SW480 (cell line): ENCODE measurements at regions not wholly inside any gene's neighbourhood (a gene's known extent, or its start where the extent isn't known, plus 50 kb on each side); places are given as distances from the start of the nearest gene placed in this dataset.
"Not testable (repeated sequence)": the region's sequence is repeated elsewhere in the genome, so short reads cannot be mapped to it uniquely, and the experiment has no call there.

Experiments used
- DNase-seq: peaks from one replicate; pipeline ENCODE4 v3.0.0-alpha.2; 2016; ENCODE audit warnings: low spot score

GRCh38 chr13:67932991-67933390 is 702.9 kb upstream of the PCDH9 start:
- DNase-seq, result no peak

GRCh38 chr13:67917291-67917987 is 687.3 kb upstream of the PCDH9 start:
- DNase-seq, result no peak

GRCh38 chr13:67916650-67917049 is 686.5 kb upstream of the PCDH9 start:
- no peak for DNase-seq

GRCh38 chr13:67914535-67914934 is 684.4 kb upstream of the PCDH9 start:
- DNase-seq, result no peak

GRCh38 chr13:67902960-67903359 is 672.8 kb upstream of the PCDH9 start:
- not testable (repeated sequence) for DNase-seq

GRCh38 chr13:67880916-67881315 is 650.8 kb upstream of the PCDH9 start:
- no peak for DNase-seq

GRCh38 chr13:67878376-67878775 is 648.2 kb upstream of the PCDH9 start:
- DNase-seq, result no peak

GRCh38 chr13:67877031-67877430 is 646.9 kb upstream of the PCDH9 start:
- DNase-seq, result no peak

GRCh38 chr13:67867206-67867605 is 637.1 kb upstream of the PCDH9 start:
- DNase-seq, result no peak

- no peak for DNase-seq
These were observed 630.2 kb upstream of the PCDH9 start for GRCh38 chr13:67860315-67860714.

GRCh38 chr13:67859904-67860303 is 629.8 kb upstream of the PCDH9 start:
- no peak for DNase-seq

- no peak for DNase-seq
These were observed 627.6 kb upstream of the PCDH9 start for GRCh38 chr13:67857581-67858310.

GRCh38 chr13:67856955-67857354 is 626.8 kb upstream of the PCDH9 start:
- no peak for DNase-seq

GRCh38 chr13:67855741-67856238 is 625.7 kb upstream of the PCDH9 start:
- no peak for DNase-seq

GRCh38 chr13:67854990-67855389 is 624.9 kb upstream of the PCDH9 start:
- no peak for DNase-seq

GRCh38 chr13:67844574-67844973 is 614.4 kb upstream of the PCDH9 start:
- no peak for DNase-seq

- no peak for DNase-seq
These were observed 610.9 kb upstream of the PCDH9 start for GRCh38 chr13:67841071-67841470.

- DNase-seq, result no peak
These were observed 603.4 kb upstream of the PCDH9 start for GRCh38 chr13:67833564-67833963.

GRCh38 chr13:67829641-67830040 is 599.5 kb upstream of the PCDH9 start:
- no peak for DNase-seq

- DNase-seq, result no peak
These were observed 597.9 kb upstream of the PCDH9 start for GRCh38 chr13:67827992-67828391.

GRCh38 chr13:67821606-67822005 is 591.5 kb upstream of the PCDH9 start:
- no peak for DNase-seq

- DNase-seq, result no peak
These were observed 576.7 kb upstream of the PCDH9 start for GRCh38 chr13:67806796-67807195.

GRCh38 chr13:67803118-67803517 is 573.0 kb upstream of the PCDH9 start:
- DNase-seq, result no peak
